ENCODE measurements at regions not wholly inside any gene's neighbourhood (a gene's known extent, or its start where the extent isn't known, plus 50 kb on each side); places are given as distances from the start of the nearest gene placed in this dataset.

DNA sequence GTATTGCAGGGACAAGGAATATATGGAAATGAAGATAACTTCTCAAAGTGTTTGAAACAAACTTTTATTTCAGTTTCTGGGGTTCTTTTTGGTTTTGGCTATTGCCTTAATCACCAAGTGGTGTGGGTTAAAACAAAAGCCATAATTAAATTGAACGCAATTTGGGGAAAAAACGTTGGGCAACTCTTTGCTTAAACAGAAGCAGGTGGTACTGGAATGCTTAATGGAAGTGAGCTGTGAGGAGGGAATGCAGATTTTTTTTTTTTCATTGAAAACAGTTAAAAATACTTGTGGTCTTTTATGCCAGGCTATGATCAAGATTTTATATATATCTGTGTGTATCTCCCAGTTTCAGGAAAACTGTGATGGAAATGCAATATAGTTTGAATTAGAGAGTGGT, 195.7 kb upstream of the TUT7 start:
- H3K9me3 ChIP-seq, result no peaks in the 10 kb centered on the region
- TF ChIP-seq CTCF (IDR thresholded peaks at IDR 0.05; ENCODE audit: low read depth, low read length), result no peak
- no peak for DNase-seq
- no peaks in the 10 kb centered on the region for H3K36me3 ChIP-seq
- no peak overlapping the region for H3K4me3 ChIP-seq (ENCODE audit: low read depth, low read length)
- H3K27me3 ChIP-seq, result no peaks in the 10 kb centered on the region; the same call in 1 of the 2 replicates
- no peaks in the 10 kb centered on the region for H3K4me1 ChIP-seq

GRCh38 chr9:86549401-86549811, 195.2 kb upstream of the TUT7 start:
- no peak for TF ChIP-seq CTCF (IDR thresholded peaks at IDR 0.05; ENCODE audit: low read depth, low read length)
- H3K4me3 ChIP-seq (ENCODE audit: low read depth, low read length), result no peak overlapping the region
- no peaks in the 10 kb centered on the region for H3K4me1 ChIP-seq
- no peaks in the 10 kb centered on the region for H3K36me3 ChIP-seq
- H3K9me3 ChIP-seq, result no peaks in the 10 kb centered on the region
- H3K27me3 ChIP-seq, result no peaks in the 10 kb centered on the region; the same call in 1 of the 2 replicates
- no peak for DNase-seq

- Histone ChIP-seq H3K4me3 (ENCODE audit: low read depth, low read length) (no peak overlapping the region), H3K36me3 (no peaks in the 10 kb centered on the region), H3K9me3 (no peaks in the 10 kb centered on the region), H3K4me1 (no peaks in the 10 kb centered on the region), H3K27me3 (no peaks in the 10 kb centered on the region; the same call in 1 of the 2 replicates)
- TF ChIP-seq CTCF (IDR thresholded peaks at IDR 0.05; ENCODE audit: low read depth, low read length), result no peak
- no peak for DNase-seq
Observed at GRCh38 chr9:86548220-86548619, 194.0 kb upstream of the TUT7 start.

- no peak for TF ChIP-seq CTCF (IDR thresholded peaks at IDR 0.05; ENCODE audit: low read depth, low read length)
- DNase-seq, result no peak
- no peak overlapping the region for H3K4me3 ChIP-seq (ENCODE audit: low read depth, low read length)
- no peaks in the 10 kb centered on the region for H3K4me1 ChIP-seq
- H3K9me3 ChIP-seq, result no peaks in the 10 kb centered on the region
- no peaks in the 10 kb centered on the region for H3K36me3 ChIP-seq
- H3K27me3 ChIP-seq, result no peaks in the 10 kb centered on the region; the same call in 1 of the 2 replicates
Observed at GRCh38 chr9:86547571-86547970, 193.4 kb upstream of the TUT7 start.

DNA sequence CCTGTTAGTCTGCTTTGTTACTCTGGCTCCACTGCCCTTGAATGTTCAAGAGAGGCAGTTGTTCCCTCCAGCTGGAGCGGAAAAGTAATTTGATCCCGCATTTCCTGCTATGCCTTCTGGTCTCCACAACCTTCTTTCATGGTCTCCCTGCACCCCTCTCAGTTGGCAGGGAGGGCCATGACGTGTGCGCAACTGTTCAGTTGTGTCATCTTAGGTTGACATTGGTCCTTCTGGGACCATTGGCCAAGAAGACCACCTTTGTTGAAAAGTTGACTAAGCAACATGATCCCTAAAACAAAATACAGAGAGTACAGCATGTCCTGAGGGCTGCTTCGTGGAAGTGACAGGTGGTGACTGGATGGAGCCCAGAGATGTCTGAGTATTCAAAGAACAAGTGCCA, 192.5 kb upstream of the TUT7 start:
- H3K4me1 ChIP-seq, result no peaks in the 10 kb centered on the region
- no peaks in the 10 kb centered on the region; the same call in 1 of the 2 replicates for H3K27me3 ChIP-seq
- no peaks in the 10 kb centered on the region for H3K36me3 ChIP-seq

GRCh38 chr9:86545090-86545489, 190.9 kb upstream of the TUT7 start:
- no peaks in the 10 kb centered on the region for H3K9me3 ChIP-seq
- no peak for DNase-seq
- H3K27me3 ChIP-seq, result no peaks in the 10 kb centered on the region; the same call in 1 of the 2 replicates
- TF ChIP-seq CTCF (IDR thresholded peaks at IDR 0.05; ENCODE audit: low read depth, low read length), result no peak
- H3K4me1 ChIP-seq, result no peaks in the 10 kb centered on the region
- no peaks in the 10 kb centered on the region for H3K36me3 ChIP-seq
- H3K4me3 ChIP-seq (ENCODE audit: low read depth, low read length), result no peak overlapping the region

More for the DNA sequence above, 192.5 kb upstream of the TUT7 start:
- no peak for DNase-seq
- no peaks in the 10 kb centered on the region for H3K9me3 ChIP-seq
- H3K4me3 ChIP-seq (ENCODE audit: low read depth, low read length), result no peak overlapping the region
- no peak for TF ChIP-seq CTCF (IDR thresholded peaks at IDR 0.05; ENCODE audit: low read depth, low read length)
